ENCODE measurements at regions not wholly inside any gene's neighbourhood (a gene's known extent, or its start where the extent isn't known, plus 50 kb on each side); places are given as distances from the start of the nearest gene placed in this dataset.

- no peak for TF ChIP-seq KLF16 (tag by site-specific recombination; IDR thresholded peaks at IDR 0.05)
- no peak for TF ChIP-seq ZNF692 (tag by site-specific recombination; IDR thresholded peaks at IDR 0.05)
Observed at GRCh38 chr4:57981123-57981522, 870.9 kb upstream of the IGFBP7 start (continued).

GRCh38 chr4:57974821-57975220 lies 864.6 kb upstream of the IGFBP7 start:
- POLR2A ChIA-PET: no interaction called here
- no peaks in the 10 kb centered on the region for H3K36me3 ChIP-seq (ENCODE audit: control insufficient read depth in 2 of 2, insufficient read depth in 1 of 2, low read length in 2 of 2)
- H3K4me1 ChIP-seq (ENCODE audit: control insufficient read depth, insufficient read depth, low read length): no peaks in the 10 kb centered on the region
- CTCF ChIA-PET: no interaction called here
- TF ChIP-seq ZNF626 (tag by site-specific recombination; IDR thresholded peaks at IDR 0.05) (no peak), GLI4 (tag by site-specific recombination; IDR thresholded peaks at IDR 0.05) (no peak), ZNF132 (tag by site-specific recombination; IDR thresholded peaks at IDR 0.05; ENCODE audit: borderline replicate concordance) (no peak), ZNF223 (tag by site-specific recombination; IDR thresholded peaks at IDR 0.05) (no peak), KLF9 (tag by site-specific recombination; IDR thresholded peaks at IDR 0.05; ENCODE audit: low read depth) (no peak), SETDB1 (IDR thresholded peaks at IDR 0.05; ENCODE audit: insufficient read length, low read length) (no peak), SCRT1 (tag by site-specific recombination; IDR thresholded peaks at IDR 0.05; ENCODE audit: borderline replicate concordance) (no peak), ZNF585B (tag by site-specific recombination; IDR thresholded peaks at IDR 0.05) (no peak), ZNF514 (tag by site-specific recombination; IDR thresholded peaks at IDR 0.05) (no peak), SCRT2 (tag by site-specific recombination; IDR thresholded peaks at IDR 0.05) (no peak), ZNF76 (tag by site-specific recombination; IDR thresholded peaks at IDR 0.05; ENCODE audit: borderline replicate concordance, low read depth) (no peak), KLF1 (tag by site-specific recombination; IDR thresholded peaks at IDR 0.05) (no peak), ZNF2 (tag by site-specific recombination; IDR thresholded peaks at IDR 0.05) (no peak), ZNF658 (tag by site-specific recombination; IDR thresholded peaks at IDR 0.05) (no peak)
- no peak overlapping the region for H3K27ac ChIP-seq (ENCODE audit: extremely low read depth, low read depth, low read length)
- no peak overlapping the region for H3K4me3 ChIP-seq (ENCODE audit: low read depth, low read length)
- H3K9me3 ChIP-seq (ENCODE audit: control insufficient read depth, insufficient read depth, low read depth, low read length): no peaks in the 10 kb centered on the region

GRCh38 chr4:57973819-57974218 lies 863.6 kb upstream of the IGFBP7 start:
- Histone ChIP-seq H3K36me3 (ENCODE audit: control insufficient read depth in 2 of 2, insufficient read depth in 1 of 2, low read length in 2 of 2) (no peaks in the 10 kb centered on the region), H3K9me3 (ENCODE audit: control insufficient read depth, insufficient read depth, low read depth, low read length) (no peaks in the 10 kb centered on the region), H3K4me1 (ENCODE audit: control insufficient read depth, insufficient read depth, low read length) (no peaks in the 10 kb centered on the region), H3K4me3 (ENCODE audit: low read depth, low read length) (no peak overlapping the region), H3K27ac (ENCODE audit: extremely low read depth, low read depth, low read length) (no peak overlapping the region)
- ChIA-PET POLR2A (no interaction called here), CTCF (no interaction called here)
- TF ChIP-seq ZNF707 (tag by site-specific recombination; IDR thresholded peaks at IDR 0.05) (no peak), ZNF214 (tag by site-specific recombination; IDR thresholded peaks at IDR 0.05; ENCODE audit: borderline replicate concordance) (no peak), ZNF585B (tag by site-specific recombination; IDR thresholded peaks at IDR 0.05) (no peak), ZNF623 (tag by site-specific recombination; IDR thresholded peaks at IDR 0.05) (no peak), ZNF658 (tag by site-specific recombination; IDR thresholded peaks at IDR 0.05) (no peak), SCRT2 (tag by site-specific recombination; IDR thresholded peaks at IDR 0.05) (no peak), ZNF561 (tag by site-specific recombination; IDR thresholded peaks at IDR 0.05; ENCODE audit: borderline replicate concordance) (no peak), PRDM4 (tag by site-specific recombination; IDR thresholded peaks at IDR 0.05) (no peak), ZNF19 (tag by site-specific recombination; IDR thresholded peaks at IDR 0.05; ENCODE audit: low read depth) (no peak), BCL11A (tag by site-specific recombination; IDR thresholded peaks at IDR 0.05; ENCODE audit: low read depth) (no peak), SALL2 (tag by site-specific recombination; IDR thresholded peaks at IDR 0.05; ENCODE audit: borderline replicate concordance) (no peak), ZIC2 (tag by site-specific recombination; IDR thresholded peaks at IDR 0.05) (no peak), SP3 (tag by site-specific recombination; IDR thresholded peaks at IDR 0.05) (no peak), ZNF488 (tag by site-specific recombination; IDR thresholded peaks at IDR 0.05) (no peak), ZNF398 (tag by site-specific recombination; IDR thresholded peaks at IDR 0.05) (no peak)
